ENCODE measurements at regions not wholly inside any gene's neighbourhood (a gene's known extent, or its start where the extent isn't known, plus 50 kb on each side); places are given as distances from the start of the nearest gene placed in this dataset.

- TF ChIP-seq POLR2AphosphoS5 (IDR thresholded peaks at IDR 0.05; ENCODE audit: low read depth): no peak
- no peak for TF ChIP-seq EZH2 (IDR thresholded peaks at IDR 0.05; ENCODE audit: low read depth, unreplicated experiment)
- TF ChIP-seq CTCF (conservative IDR thresholded peaks at IDR 0.05; ENCODE audit: low read depth in 2 of 2): no peak
- no peak for TF ChIP-seq ETS1 (IDR thresholded peaks at IDR 0.05)
- no peak for TF ChIP-seq NANOG (IDR thresholded peaks at IDR 0.05; ENCODE audit: borderline replicate concordance)
These were observed 231.3 kb upstream of the SHH start for GRCh38 chr7:156043416-156044178.

All from GM23338 (cell line).